SHP77 treated with DMSO at 0.1 percent for 48 hours (cell line): ENCODE measurements at regions not wholly inside any gene's neighbourhood (a gene's known extent, or its start where the extent isn't known, plus 50 kb on each side); places are given as distances from the start of the nearest gene placed in this dataset.
"Not testable (repeated sequence)": the region's sequence is repeated elsewhere in the genome, so short reads cannot be mapped to it uniquely, and the experiment has no call there.

Experiments
- DNase-seq: peaks from one replicate; lab custom pipeline; 2025; lab: John Stamatoyannopoulos, UW

DNA sequence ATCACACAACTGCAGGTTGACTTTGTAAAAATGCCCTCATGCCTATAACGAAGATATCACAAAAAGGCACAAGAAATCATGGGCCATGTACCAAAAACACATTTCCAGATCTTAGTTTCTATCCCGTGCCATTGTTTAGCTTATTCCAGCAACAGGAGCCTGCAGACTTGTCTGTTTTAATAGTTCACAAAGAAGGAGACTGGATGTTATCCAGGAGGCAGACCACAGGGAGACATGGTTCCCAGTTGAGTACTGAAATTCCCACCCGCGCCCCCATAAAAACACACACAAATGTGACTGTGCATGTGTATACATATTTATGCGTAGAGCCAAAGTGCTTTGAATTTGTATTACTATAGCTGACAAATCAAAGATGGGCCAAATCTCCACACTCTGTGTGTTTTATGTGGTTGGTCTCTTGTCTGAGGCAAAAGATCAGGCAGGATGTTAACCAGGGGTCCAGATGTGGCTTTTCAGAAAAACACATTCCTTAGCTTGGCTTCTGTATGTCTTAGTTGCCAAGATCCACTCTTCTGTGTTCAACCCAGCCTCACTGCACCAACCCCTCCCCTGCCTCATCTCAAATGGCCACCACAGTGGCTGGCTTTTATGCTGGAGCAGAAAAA, 469.2 kb upstream of the DIPK2B start:
- DNase-seq, result no peak

DNA sequence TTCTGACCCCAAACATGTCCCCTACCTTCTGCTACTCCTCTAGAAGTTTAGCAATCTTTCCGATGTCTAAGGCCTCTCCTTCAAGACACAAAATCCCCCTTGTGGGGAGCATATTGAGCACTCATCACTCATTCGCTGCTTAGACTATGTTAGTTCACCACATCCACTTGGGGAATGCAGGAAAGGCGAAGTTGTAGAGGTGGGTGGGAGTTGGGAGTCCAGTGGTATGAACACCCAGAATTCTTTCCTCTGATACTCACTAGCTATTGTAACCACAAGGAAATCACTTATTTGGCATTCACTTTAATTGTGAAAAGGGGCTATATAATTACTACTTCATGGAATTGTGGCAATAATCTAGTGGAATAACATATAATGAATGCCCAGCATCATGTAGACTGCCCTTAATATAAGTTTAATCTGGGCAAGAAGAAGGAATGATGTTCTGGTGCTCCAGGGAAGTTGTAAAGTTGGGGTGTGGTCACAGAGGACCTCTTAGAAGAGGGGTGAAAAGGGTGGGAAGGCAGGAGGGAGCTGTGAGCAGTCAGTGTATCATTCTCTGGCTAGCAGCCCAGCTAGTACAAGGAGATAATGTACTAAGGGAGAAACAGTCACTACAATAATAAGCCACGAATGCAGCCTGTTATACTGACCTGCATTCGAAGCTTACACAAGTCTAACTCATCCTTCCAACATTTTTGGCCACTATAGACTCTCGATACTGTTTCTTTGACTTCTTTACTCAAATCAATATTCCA, 468.2 kb upstream of the DIPK2B start:
- no peak for DNase-seq

DNA sequence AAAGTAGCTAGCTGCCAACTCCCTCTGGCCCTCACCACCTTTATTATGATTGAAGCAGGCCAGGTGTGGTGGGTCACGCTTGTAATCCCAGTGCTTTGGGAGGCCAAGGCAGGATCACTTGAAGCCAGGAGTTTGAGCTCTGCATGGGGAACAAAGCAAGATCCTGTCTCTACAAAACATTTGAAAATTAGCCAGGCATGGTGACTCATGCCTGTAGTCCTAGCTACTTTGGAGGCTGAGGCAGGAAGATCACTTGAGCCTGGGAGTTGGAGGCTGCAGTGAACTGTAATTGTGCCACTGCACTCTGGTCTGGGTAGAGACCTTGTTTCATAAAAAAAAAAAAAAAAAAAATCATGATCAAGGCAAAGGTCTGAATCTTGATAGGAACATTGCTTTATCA, 467.0 kb upstream of the DIPK2B start:
- DNase-seq, result no peak

DNA sequence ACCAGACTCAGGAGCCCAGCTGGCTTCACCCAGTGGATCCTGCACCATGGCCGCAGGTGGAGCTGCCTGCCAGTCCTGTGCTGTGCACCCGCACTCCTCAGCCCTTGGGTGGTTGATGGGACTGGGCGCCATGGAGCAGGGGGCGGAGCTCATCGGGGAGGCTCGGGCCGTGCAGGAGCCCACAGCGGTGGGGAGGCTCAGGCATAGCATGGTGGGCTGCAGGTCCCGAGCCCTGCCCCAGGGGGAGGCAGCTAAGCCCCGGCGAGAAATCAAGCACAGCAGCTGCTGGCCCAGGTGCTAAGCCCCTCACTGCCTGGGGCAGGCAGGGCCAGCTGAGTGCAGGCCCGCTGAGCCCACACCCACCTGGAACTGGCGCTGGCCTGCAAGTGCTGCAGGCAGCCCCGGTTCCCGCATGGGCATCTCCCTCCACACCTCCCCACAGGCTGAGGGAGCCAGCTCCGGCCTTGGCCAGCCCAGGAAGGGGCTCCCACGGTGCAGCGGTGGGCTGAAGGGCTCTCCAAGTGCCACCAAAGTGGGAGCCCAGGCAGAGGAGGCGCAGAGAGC, 464.1 kb upstream of the DIPK2B start:
- no peak for DNase-seq

DNA sequence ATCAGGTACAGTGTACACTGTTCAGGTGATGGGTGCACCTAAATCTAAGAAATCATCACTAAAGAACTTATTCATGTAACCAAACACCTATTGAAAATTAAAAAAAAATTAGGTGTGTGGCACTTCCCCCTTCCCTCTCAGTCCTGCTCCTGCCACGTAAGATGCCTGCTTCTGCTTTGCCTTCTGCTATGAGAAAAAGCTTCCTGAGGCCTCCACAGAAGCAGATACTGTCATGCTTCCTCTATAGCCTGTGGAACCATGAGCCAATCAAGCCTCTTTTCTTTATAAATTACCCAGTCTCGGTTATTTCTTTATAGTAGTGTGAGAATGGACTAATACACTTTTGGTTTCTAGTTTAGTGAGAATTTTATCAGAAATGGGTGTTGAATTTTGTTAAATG, 459.8 kb upstream of the DIPK2B start:
- no peak for DNase-seq

DNA sequence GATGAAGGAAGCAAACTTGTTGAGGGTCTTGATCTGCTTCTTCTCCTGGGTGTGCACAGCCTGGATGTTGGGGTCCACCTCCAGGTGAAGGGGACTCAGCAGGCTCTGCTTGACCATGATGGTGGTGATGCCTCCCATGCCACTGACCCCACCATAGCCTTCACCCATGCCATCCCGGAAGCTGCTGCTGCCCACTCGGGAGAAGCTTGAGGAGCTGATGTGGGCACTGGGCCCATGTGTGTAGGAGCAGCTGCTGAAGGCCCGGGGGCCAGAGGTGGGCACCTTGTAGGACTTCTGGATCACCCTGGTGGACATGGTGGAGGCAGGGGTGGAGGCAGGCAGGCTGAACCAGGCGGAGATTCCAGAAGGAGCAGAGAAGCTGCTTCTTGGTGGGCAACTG, 432.7 kb upstream of the DIPK2B start:
- DNase-seq, result no peak

DNA sequence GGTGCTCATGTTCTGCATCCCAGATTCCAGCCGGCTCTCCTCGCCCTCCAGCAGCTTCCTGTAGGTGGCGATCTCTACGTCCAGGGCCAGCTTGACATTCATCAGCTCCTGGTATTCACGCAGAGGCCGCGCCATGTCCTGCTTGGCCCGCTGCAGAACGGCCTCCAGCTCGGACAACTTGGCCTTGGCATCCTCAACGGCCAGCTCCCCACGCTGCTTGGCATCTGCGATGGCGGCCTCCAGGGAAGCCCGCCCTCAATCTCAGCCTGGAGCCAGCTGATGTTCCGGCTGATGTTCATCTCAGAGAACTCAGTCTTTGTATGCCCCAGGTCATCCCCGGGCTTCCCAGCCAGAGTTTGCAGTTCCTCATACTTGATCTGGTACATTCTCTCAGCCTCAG, 431.8 kb upstream of the DIPK2B start:
- DNase-seq, result no peak

DNA sequence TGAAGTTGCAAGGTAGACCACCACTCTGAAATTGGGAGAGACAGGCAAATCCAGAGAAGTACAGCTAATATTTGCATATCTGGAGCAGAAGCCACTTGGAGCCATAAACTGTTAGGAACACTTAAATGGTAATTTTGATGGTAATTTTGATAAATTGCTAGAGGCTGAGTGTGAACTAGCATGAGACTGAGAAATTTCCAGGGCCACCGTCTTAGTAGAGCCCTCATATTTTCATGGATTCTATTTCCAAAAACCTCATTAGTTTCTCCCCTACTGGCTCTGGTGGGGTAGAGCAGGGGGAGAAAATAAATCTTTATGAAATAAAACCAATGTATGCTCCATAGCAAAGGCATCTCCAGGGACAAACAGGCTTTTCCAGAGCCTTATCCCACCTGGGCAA, 429.4 kb upstream of the DIPK2B start:
- no peak for DNase-seq

DNA sequence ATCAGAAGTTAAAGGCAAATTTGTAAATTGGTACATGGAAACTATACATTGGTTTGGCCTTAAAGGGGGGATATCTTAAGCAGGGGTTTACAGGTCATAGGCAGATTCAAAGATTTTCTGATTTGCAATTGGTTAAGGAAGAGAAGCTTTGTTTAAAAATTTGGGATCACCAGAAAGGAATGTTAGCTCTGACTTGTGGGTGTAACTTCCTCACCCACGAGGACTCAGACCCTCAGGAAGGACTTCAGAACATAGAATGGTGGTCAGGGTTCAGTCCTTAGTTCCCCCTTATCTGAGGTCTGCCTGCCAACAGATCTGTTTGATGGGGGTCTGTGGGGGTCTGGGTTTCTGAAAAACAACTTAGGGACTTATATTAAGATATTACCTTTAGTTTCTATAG, 427.4 kb upstream of the DIPK2B start:
- no peak for DNase-seq

DNA sequence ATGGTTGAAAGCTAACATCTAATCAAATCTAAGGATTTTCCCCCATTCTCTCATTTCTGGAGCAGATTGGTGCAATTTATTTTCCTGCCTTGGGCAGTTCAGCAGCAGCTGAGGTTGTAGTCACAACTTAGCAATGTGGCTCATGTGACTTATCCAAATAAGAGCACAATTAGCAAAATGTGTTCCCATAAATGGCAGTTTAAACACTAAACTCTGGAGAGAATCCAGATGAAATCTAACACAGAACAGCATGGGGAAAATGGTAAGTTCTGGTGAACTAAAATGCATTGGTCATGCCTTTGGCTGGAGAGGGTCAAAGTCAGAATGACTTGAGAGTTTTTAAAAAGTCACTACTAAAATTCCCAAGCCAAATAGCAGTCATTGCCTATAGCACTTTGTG, 422.6 kb upstream of the DIPK2B start:
- DNase-seq, result no peak

DNA sequence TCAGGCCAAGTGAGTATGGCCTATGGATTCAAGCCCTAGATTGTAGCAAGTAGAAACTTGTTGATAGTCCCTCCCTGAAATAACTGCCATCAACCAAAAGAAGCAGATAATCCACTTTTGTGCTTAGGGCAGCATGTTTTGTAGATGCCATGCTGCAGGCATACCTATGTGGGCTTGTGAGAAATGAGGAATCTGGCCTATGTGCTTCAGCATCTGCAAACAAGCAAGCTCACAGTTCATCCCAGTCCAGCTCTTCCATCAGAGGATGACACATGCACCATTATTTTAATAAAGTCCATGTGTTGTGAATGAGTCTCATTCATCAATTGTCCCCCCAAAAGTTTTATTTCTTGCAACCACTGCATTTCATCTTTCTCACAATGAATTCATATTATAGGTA, 421.9 kb upstream of the DIPK2B start:
- no peak for DNase-seq

DNA sequence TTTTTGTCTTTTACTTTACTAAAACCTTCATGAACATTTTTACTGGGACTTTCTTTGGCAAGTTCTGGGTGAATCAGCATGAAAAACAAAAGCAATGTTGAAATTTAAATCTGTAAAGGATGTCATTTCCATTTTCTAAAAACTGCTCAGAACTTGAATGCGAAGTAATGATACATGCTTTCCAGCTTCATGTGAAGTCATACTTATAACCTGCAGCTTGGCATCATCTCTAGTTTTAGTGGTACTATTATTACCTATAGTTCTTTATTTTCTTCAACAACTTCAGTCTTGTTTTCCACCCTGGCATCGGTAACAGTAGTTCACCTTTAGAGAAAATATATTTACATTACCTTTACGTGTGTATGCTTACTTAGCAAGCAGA, 421.4 kb upstream of the DIPK2B start:
- no peak for DNase-seq

DNA sequence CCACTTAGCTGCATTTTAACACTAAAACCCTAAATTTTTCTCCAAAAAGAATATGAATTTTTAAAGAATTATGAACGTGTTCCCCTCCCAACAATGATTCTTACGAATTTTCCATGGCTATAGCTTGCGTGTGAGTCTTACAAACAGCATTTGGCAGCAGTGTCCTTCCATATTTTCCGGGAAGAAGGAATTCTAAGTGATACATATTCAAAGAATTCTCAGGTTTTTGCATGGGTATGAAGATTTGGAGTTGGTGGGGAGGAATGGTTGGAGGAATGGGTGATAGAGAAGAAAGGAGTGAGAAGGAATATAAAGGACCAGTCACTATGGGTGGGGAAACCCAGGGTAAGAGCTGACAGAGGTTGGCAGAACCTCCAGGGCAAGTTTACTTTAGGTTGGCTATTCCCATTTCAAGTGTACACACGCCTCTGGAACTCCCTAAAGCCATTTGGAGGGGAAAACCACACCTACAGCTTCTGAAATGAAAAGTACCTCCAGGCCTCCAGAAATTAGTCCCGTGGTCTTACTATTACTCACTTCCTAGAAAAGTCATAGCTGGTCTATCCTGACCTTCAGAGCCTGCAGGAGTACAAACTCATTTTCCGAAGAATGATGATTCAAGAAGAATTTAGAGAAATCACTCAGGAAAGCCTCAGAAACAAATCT, 420.8 kb upstream of the DIPK2B start:
- no peak for DNase-seq

DNA sequence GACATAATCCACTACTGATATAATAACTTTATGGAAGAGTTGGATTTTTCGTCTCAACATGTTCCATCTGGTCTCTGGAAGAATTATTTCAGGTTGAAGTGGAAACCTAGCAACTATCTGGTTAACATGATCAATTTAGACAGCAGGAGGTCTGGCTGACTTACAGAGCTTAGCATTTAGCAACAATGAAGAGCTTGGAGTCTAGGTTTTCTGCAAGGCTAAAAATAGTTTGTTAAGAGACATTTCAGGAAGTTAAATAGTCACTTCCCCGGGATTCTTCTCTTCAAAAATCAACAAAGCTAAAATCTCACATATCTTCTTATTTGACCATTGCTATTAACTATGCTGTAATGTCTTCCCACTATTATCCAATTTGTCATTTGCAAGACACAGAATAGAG, 418.6 kb upstream of the DIPK2B start:
- DNase-seq, result no peak

DNA sequence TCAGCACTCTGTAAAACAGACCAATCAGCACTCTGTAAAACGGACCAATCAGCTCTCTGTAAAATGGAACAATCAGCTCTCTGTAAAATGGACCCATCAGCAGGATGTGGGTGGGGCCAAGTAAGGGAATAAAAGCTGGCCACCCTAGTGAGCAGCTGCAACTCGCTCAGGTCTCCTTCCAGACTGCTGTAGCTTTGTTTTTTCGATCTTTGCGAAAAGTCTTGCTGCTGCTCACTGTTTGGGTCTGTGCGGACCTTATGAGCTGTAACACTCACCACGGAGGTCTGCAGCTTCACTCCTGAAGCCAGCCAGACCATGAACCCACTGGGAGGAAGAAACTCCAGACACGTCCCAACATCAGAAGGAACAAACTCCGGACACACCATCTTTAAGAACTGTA, 414.9 kb upstream of the DIPK2B start:
- not testable (repeated sequence) for DNase-seq

DNA sequence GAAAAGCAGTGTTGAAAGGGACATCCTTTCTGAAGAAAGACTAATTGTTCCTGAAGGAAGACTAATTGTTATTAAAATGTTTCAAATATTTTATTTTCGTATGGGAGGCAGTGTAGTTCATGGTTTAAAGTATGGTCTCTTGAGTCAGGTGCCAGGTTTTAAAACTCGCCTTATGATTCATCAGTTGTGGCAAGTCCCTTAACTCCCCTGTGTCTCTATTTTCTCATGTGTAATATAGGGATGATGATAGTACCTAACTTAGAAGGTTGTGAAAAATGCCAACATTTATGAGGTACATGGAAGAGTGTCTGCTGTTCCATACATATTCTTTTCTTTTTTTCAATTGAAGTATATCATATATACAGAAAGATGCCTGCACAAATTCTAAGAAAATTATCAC, 414.2 kb upstream of the DIPK2B start:
- DNase-seq, result no peak

DNA sequence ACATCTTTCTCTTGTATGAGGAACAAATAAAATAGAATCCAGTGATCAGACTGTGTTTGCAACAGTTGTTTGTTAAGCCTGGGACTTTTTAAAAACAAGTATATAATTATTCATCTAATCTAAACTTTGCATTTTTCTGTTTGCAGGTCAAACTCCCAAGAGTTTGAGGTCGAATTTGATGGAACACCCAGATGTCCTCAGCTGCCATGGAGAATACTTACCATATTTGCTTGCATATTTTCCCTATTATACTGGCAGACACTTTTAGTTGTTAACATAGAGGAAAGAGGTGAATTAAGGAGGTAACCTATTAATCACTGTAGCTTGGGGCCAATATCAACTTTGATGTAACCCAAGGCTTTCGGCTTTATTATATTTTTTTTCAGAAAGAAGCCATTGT, 401.5 kb upstream of the DIPK2B start:
- DNase-seq, result no peak

DNA sequence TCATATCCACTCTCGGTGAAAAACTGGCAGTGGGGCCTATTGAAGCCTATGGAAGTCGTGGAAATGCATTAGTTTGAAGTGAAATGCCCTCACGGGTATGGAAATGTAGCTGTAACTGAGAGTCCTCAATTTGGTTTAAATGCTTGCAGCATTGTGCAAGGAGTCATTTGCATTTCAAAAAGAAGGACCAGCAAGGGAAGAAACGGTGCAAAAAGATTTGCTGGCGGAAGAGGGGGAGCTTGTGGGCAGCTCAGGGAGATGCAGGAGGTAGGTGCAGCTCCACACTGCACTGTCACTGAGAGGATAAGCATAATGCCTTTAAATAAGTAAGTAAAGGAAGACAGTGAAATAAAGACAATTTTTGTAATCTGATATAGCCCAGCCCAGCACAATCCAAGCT, 400.4 kb upstream of the DIPK2B start:
- no peak for DNase-seq

DNA sequence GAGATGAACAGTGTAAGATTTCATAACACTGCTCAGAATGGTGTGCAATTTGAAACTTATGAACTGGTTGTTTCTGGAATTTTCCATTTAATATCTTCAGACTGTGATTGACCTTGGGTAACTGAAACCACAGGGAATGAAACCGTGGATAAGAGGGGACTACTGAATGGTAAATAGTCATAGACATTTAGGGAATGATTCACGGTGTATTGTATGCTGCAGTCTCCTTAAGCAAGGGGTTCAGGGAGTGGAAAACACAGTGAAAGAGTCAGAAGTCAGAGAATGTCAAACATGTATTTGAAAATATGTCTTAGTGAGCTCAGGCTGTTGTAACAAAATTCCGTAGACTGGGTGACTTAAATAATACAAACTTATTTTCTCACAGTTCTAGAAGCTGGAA, 398.2 kb upstream of the DIPK2B start:
- no peak for DNase-seq

DNA sequence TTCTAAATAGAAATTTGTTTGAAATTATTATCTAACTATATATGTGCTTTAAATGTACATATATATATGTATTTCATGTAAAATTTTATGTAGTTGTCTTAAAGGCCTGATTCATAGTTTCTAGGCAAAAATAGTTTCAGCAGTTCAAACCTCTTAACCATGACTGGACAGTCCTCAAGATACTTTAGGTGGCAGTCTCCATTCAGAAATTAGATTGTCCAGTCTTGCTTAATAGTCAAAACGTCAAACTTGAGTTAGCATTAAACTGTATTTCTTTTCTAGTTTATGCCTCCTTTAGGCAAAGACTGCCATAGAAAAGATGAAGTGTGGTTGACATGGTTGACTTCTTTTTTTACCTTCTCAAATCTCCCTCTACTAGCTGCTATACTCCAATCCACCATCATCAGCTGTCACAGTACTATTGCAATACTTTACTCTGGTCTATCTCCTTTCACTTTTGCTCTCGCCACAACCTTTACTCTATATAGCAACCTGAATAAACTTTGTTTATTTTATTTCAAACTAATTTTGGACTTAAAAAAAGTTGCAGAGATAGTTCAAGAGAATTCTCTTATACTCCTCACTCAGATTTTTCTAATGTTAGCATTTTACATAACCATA, 395.6 kb upstream of the DIPK2B start:
- no peak for DNase-seq

DNA sequence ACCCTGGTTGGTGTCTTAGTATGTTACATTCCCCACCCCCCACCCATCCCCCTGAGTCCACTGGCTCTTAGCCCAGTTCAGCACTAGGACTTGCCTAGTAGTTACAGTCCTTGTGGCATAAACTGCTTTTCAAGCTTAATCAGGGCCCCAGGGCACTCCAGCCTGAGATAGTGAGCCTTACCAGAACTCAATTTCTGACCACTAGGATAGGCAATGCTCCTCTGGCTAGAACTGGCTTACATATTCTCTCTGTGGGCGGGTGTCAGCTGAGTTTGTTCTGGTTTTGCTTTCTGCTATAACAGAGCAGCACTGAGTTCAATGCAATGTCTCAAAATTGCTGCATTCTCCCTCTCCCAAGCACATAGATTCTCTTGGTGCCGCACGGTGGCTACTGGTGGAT, 391.4 kb upstream of the DIPK2B start:
- no peak for DNase-seq

DNA sequence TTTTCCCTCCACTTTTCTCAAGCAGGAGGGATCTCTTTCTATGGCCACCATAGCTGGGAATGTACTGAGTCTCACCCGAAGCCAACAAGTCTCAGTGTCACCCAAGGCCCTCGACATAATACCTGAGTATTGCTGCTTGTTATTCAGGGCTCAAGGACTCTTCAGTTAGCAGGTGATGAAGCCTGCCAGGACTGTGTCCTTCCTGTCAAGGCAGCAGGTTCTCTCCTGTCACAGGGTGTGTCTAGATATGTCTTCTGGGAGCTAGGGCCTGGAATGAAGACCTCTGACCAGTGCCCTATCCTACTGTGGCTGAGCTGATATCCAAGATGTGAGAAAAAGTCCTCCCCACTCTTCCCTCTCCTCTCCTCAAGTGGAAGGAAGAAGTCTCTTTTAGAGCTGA, 391.0 kb upstream of the DIPK2B start:
- no peak for DNase-seq

DNA sequence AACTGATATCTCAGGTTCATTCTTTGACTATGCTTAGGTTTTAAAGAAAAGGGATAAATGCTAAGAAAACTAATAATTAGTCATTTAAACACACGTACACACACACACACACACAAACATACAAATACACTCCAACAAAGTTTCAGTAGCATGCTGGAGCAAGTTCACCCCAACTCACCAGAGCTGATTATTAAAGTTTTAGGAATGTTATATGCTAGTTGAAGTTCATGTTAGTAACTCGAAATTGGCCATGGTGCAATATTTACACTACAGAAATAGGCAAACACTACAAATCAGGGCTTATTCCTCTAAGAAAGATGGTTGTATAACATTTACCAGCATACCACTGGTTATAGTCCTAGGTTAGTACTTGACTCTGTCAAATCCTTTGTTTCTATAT, 384.0 kb upstream of the DIPK2B start:
- no peak for DNase-seq
